PC-9 (cell line): ENCODE measurements at regions not wholly inside any gene's neighbourhood (a gene's known extent, or its start where the extent isn't known, plus 50 kb on each side); places are given as distances from the start of the nearest gene placed in this dataset.

Experiments used
- EZH2 ChIP-seq: fragments of 200-600 bp; sonication (generic); IDR thresholded peaks from 2 replicates; pipeline ENCODE4 v1.8.0; 2017; ENCODE audit warnings: antibody characterized with exemption, low read depth
- TF ChIP-seq, protein P1 (sequence below): fragments of 200-600 bp; sonication (generic); conservative IDR thresholded peaks from 2 replicates; pipeline ENCODE4 v1.6.1; 2017; ENCODE audit warnings: mixed run types, antibody characterized with exemption, mild to moderate bottlenecking, moderate library complexity

DNA sequence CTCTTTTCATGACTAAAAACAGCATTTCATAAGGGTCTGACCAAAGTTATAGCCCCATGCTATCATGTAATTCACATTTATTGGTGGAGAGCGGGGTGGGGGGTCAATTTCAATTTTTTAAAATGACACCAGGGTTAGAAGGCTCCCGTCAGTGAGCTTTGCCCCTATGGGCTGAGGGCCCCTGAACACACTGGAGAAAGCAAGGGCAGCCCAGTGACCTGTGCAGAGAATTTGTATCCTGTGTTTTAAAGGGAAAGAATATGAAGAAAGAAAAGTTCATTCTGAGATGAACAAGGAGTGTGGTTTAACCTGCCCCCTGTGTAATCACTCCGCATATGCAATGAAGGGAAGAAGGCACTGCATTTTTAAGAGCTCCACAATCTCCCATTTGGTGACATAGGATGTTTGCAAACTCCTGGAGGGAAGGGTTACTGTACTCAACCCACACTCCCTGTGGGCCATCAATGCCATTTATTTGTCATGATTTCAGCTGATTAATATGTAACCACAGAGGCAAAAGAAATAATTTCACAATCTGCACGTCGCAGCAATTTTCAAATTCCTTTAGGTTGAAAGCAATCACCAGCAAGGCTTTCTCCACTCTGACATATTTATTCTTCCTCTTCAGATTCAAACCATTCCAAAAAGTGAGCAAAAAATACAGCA, 95.6 kb downstream of the ZNF281 start:
- TF ChIP-seq, protein P1, sequence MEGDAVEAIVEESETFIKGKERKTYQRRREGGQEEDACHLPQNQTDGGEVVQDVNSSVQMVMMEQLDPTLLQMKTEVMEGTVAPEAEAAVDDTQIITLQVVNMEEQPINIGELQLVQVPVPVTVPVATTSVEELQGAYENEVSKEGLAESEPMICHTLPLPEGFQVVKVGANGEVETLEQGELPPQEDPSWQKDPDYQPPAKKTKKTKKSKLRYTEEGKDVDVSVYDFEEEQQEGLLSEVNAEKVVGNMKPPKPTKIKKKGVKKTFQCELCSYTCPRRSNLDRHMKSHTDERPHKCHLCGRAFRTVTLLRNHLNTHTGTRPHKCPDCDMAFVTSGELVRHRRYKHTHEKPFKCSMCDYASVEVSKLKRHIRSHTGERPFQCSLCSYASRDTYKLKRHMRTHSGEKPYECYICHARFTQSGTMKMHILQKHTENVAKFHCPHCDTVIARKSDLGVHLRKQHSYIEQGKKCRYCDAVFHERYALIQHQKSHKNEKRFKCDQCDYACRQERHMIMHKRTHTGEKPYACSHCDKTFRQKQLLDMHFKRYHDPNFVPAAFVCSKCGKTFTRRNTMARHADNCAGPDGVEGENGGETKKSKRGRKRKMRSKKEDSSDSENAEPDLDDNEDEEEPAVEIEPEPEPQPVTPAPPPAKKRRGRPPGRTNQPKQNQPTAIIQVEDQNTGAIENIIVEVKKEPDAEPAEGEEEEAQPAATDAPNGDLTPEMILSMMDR: no peak; the same call in 1 of the 2 replicates
- TF ChIP-seq EZH2: no peak
